ENCODE measurements at regions not wholly inside any gene's neighbourhood (a gene's known extent, or its start where the extent isn't known, plus 50 kb on each side); places are given as distances from the start of the nearest gene placed in this dataset.

- 89% methylated on average over 3 of the region's 3 CpGs for WGBS
- H3K27me3 ChIP-seq: no peaks in the 10 kb centered on the region
- H3K27ac ChIP-seq (replicated peaks in 1 of 4): no peak overlapping the region
- H3K9me3 ChIP-seq: no peaks in the 10 kb centered on the region
- DNase-seq (ENCODE audit: extremely low spot score): no peak
- TF ChIP-seq, protein P1, sequence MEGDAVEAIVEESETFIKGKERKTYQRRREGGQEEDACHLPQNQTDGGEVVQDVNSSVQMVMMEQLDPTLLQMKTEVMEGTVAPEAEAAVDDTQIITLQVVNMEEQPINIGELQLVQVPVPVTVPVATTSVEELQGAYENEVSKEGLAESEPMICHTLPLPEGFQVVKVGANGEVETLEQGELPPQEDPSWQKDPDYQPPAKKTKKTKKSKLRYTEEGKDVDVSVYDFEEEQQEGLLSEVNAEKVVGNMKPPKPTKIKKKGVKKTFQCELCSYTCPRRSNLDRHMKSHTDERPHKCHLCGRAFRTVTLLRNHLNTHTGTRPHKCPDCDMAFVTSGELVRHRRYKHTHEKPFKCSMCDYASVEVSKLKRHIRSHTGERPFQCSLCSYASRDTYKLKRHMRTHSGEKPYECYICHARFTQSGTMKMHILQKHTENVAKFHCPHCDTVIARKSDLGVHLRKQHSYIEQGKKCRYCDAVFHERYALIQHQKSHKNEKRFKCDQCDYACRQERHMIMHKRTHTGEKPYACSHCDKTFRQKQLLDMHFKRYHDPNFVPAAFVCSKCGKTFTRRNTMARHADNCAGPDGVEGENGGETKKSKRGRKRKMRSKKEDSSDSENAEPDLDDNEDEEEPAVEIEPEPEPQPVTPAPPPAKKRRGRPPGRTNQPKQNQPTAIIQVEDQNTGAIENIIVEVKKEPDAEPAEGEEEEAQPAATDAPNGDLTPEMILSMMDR (IDR thresholded peaks at IDR 0.05): no peak
- no peak for TF ChIP-seq POLR2AphosphoS5 (IDR thresholded peaks at IDR 0.05)
- TF ChIP-seq POLR2A (IDR thresholded peaks at IDR 0.05; ENCODE audit: low read depth): no peak
- TF ChIP-seq EP300 (IDR thresholded peaks at IDR 0.05): no peak
- intact Hi-C loops (cut with DNase I): no loop called here
- H3K4me3 ChIP-seq: no peak overlapping the region
- no peaks in the 10 kb centered on the region for H3K36me3 ChIP-seq
- H3K4me1 ChIP-seq: no peaks in the 10 kb centered on the region
Observed at GRCh38 chr15:58235961-58236360, 97.8 kb downstream of the AQP9 start.

DNA sequence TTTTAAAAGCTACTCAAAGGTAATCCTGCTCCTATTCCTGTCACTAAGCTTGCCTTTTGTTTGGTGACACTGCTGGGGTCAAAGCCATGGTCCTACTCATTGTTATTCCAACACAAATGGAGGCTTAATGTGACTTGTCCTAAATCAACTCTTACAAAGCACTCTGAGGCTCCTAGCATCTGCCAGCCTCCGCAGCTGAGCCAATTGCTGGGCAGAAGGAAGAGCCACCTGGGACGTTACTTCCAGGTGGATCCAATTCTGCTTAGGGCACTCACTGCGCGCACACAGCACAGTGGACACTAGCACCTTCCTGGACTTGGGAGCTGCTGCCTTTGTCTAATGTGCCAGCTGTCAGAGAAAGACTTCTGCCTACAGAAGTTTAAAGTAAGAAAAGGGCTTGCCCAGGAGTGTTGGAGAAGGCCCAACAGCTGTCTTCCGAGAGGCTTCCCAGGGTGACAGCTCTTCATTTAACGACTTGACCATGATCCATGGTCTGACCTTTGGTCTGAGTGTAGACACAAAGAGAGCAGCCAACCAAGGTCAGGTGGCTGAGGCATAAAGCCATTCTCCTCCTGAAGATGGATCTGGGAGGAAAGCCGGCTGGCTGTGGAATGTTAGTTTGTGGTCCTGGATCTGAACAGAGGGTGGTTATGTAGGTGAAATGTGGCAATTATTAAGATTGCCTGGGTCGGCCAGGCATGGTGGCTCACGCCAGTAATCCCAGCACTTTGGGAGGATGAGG lies 102.2 kb downstream of the AQP9 start:
- no peaks in the 10 kb centered on the region for H3K4me1 ChIP-seq
- no peaks in the 10 kb centered on the region for H3K9me3 ChIP-seq
- no peaks in the 10 kb centered on the region for H3K36me3 ChIP-seq
- DNase-seq (ENCODE audit: extremely low spot score): no peak
- intact Hi-C loops (cut with DNase I): no loop called here
- 56% methylated on average over 9 of the region's 9 CpGs for WGBS
- no peaks in the 10 kb centered on the region for H3K27me3 ChIP-seq
- TF ChIP-seq, protein P1 (IDR thresholded peaks at IDR 0.05): no peak
- TF ChIP-seq POLR2AphosphoS5 (IDR thresholded peaks at IDR 0.05) (no peak), EP300 (IDR thresholded peaks at IDR 0.05) (no peak), POLR2A (IDR thresholded peaks at IDR 0.05; ENCODE audit: low read depth) (no peak)
- H3K27ac ChIP-seq (replicated peaks in 1 of 4): no peak overlapping the region
- no peak overlapping the region for H3K4me3 ChIP-seq

- TF ChIP-seq, protein P1 (IDR thresholded peaks at IDR 0.05): no peak
- TF ChIP-seq EP300 (IDR thresholded peaks at IDR 0.05): no peak
- no peak for TF ChIP-seq POLR2AphosphoS5 (IDR thresholded peaks at IDR 0.05)
- TF ChIP-seq POLR2A (IDR thresholded peaks at IDR 0.05; ENCODE audit: low read depth): no peak
- Histone ChIP-seq H3K27me3 (no peaks in the 10 kb centered on the region), H3K9me3 (no peaks in the 10 kb centered on the region), H3K27ac (replicated peaks in 1 of 4) (no peak overlapping the region), H3K4me1 (no peaks in the 10 kb centered on the region), H3K4me3 (no peak overlapping the region), H3K36me3 (no peaks in the 10 kb centered on the region)
- DNase-seq (ENCODE audit: extremely low spot score): no peak
- WGBS: 83% methylated on average over 7 of the region's 7 CpGs
- intact Hi-C loops (cut with DNase I): no loop called here
Observed at GRCh38 chr15:58241872-58242271, 103.7 kb downstream of the AQP9 start.

DNA sequence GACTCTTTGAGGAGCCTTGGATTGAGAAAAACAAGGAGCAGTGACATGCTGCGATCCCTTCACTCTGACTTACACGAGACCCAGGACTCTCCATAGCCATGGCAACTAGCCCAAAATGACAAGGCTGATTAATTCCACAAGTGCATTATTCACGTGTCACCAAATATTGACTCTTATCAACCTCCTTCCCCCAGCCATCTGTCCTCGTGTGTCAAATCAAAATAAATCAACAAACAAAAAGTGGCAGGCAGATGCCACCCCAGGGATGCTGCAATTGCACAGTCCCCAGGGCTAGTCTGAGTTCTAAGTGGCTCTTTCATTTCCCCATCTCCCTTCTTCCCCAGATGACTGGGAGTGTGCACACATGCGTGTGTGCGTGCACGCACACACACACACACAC lies 104.9 kb downstream of the AQP9 start:
- TF ChIP-seq EP300 (IDR thresholded peaks at IDR 0.05) (no peak), POLR2A (IDR thresholded peaks at IDR 0.05; ENCODE audit: low read depth) (no peak), POLR2AphosphoS5 (IDR thresholded peaks at IDR 0.05) (no peak)
- TF ChIP-seq, protein P1 (IDR thresholded peaks at IDR 0.05): no peak
- DNase-seq (ENCODE audit: extremely low spot score): no peak
- H3K36me3 ChIP-seq: no peaks in the 10 kb centered on the region
- WGBS: 66% methylated on average over 7 of the region's 7 CpGs
- no peak overlapping the region for H3K27ac ChIP-seq (replicated peaks in 1 of 4)
- peaks cover 0 to 10% (median 0%) of the 10 kb centered on the region in 4 donors for H3K4me1 ChIP-seq
- H3K4me3 ChIP-seq: no peak overlapping the region
- intact Hi-C loops (cut with DNase I): no loop called here
- no peaks in the 10 kb centered on the region for H3K27me3 ChIP-seq
- H3K9me3 ChIP-seq: no peaks in the 10 kb centered on the region

DNA sequence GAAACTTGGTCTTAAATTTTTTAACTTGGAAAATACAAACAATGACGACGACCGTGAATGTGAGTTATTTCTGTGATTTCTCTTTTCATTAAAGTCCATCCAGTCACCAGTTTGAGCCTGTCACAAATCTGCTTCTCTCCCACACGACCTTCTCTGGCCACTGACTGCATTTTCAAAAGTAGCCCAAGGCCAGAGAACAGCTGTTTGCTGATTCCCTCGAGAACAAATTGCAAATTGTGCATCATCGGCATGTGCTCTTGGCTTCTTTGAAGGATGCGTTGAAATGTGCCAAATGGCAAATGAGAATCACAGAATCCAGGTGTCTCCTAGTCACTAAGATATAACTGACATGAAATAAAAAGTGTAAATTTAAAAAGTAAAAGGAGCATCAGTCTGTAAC lies 106.4 kb downstream of the AQP9 start:
- DNase-seq (ENCODE audit: extremely low spot score): no peak
- Histone ChIP-seq H3K4me1 (peaks cover 0 to 17% (median 0%) of the 10 kb centered on the region in 4 donors), H3K9me3 (no peaks in the 10 kb centered on the region), H3K27me3 (no peaks in the 10 kb centered on the region), H3K4me3 (no peak overlapping the region), H3K36me3 (no peaks in the 10 kb centered on the region), H3K27ac (replicated peaks in 1 of 4) (no peak overlapping the region)
- intact Hi-C loops (cut with DNase I): no loop called here
- whole genome bisulfite sequencing: 69% methylated on average over 7 of the region's 7 CpGs
- TF ChIP-seq EP300 (IDR thresholded peaks at IDR 0.05): no peak
- TF ChIP-seq, protein P1 (IDR thresholded peaks at IDR 0.05): no peak
- no peak for TF ChIP-seq POLR2A (IDR thresholded peaks at IDR 0.05; ENCODE audit: low read depth)
- no peak for TF ChIP-seq POLR2AphosphoS5 (IDR thresholded peaks at IDR 0.05)
